ENCODE measurements at regions not wholly inside any gene's neighbourhood (a gene's known extent, or its start where the extent isn't known, plus 50 kb on each side); places are given as distances from the start of the nearest gene placed in this dataset.

DNA sequence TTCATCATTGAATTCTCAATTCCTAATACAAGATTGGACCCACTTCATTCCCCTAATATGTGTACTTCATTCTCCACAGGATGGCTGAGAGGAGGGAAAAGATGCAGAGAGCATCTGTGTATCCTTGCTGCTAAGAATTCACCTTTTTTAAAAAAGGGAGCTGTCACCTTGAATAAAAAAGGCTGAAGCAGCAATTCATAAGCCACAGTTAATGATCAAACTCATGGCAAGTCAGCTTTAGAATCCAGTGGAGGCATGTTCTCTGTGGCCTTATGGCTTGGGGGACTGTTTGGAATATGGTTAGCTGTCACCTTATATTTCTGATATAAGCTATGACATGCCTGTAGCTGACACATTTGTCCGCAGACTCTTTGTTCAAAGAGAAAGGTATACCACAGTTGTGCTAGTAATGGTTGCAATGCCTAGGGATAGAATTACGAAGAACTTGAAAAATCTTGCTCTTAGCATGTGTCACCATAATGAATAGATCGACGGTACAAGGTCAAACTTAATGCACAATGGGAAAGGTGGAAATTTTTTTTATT is 256.8 kb upstream of the TNC start:
- no peak for TF ChIP-seq CTCF (IDR thresholded peaks at IDR 0.05; ENCODE audit: low read depth, low read length)
- no peak for DNase-seq (ENCODE audit: extremely low read depth, low read depth)

DNA sequence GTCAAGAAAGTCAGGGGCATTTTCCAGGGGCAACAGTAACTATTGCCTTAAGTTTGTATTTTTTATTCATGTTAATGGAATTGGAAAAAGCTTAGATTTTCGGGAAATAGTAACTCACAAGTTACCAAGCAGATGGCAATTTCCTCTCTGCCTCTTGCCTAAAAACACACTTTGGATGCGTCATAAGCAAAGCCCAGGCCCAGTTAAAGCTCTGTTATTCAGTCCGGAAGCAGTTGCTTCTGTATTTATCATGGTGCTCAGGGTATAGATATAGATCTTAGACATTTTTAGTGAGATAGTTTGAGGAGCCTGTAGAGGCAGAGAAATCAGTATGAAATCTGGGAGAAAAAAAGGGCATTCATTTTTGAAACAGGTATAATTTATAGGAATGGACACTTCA is 260.3 kb upstream of the TNC start:
- DNase-seq (ENCODE audit: extremely low read depth, low read depth), result no peak
- no peak for TF ChIP-seq CTCF (IDR thresholded peaks at IDR 0.05; ENCODE audit: low read depth, low read length)

- TF ChIP-seq CTCF (IDR thresholded peaks at IDR 0.05; ENCODE audit: low read depth, low read length), result no peak
- DNase-seq (ENCODE audit: extremely low read depth, low read depth), result no peak
Measured at GRCh38 chr9:115378758-115379157, 260.8 kb upstream of the TNC start.

DNA sequence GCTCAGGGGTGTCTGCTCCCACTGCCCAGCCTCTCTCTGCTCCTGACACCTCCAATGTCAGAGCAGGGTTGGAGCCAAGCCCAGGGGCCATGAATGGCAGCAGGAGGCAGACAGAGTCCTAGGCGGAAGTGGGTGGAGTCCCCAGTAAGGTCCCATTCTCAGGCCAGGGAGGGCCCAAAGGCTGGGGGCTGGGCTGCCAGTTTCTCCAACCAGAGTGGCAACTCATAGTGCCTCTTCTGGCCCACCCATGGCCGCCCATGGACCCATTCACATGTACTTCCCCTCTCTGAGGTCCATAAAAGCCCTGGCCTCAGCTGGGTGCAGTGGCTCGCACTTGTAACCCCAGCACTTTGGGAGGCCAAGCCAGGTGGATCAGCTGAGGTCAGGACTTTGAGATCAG is 261.8 kb upstream of the TNC start:
- no peak for TF ChIP-seq CTCF (IDR thresholded peaks at IDR 0.05; ENCODE audit: low read depth, low read length)
- DNase-seq (ENCODE audit: extremely low read depth, low read depth), result no peak

- TF ChIP-seq CTCF (IDR thresholded peaks at IDR 0.05; ENCODE audit: low read depth, low read length), result no peak
- DNase-seq (ENCODE audit: extremely low read depth, low read depth), result no peak
Measured at GRCh38 chr9:115382865-115383264, 264.9 kb upstream of the TNC start.

DNA sequence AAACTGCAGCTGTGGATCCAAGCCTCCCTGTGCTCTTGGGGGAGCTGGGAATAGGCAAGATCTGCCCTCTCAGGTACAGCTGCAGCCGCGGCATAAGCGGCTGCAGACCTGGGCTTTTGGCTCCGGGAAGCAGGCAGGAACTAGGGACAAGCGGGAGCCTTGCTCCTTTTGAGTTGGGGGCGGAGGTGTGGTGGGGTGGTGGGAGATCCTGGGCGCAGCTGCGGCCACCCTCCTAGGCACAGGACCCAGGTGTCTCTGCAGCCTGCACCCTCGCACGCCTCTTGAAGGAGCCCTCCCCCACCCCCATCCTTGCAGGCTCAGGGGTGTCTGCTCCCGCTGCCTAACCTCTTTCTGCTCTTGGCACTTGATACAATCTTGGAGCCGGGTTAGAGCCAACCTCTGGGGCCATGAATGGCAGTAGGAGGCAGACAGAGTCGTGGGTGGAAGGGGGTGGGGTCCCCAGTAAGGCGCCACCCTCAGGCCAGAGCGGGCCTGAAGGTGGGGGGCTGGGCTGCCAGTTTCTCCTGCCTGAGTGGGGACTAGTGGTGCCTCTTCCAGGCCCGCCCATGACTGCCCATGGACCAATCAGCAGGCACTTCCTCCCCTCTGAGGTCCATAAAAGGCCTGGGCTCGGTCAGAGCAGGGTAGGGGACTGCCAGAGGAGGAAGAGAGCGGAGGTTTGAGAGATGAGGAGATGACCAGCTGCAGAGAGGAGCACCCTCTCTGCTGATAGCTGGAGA is 267.6 kb upstream of the TNC start:
- no peak for DNase-seq (ENCODE audit: extremely low read depth, low read depth)
- TF ChIP-seq CTCF (IDR thresholded peaks at IDR 0.05; ENCODE audit: low read depth, low read length), result no peak

DNA sequence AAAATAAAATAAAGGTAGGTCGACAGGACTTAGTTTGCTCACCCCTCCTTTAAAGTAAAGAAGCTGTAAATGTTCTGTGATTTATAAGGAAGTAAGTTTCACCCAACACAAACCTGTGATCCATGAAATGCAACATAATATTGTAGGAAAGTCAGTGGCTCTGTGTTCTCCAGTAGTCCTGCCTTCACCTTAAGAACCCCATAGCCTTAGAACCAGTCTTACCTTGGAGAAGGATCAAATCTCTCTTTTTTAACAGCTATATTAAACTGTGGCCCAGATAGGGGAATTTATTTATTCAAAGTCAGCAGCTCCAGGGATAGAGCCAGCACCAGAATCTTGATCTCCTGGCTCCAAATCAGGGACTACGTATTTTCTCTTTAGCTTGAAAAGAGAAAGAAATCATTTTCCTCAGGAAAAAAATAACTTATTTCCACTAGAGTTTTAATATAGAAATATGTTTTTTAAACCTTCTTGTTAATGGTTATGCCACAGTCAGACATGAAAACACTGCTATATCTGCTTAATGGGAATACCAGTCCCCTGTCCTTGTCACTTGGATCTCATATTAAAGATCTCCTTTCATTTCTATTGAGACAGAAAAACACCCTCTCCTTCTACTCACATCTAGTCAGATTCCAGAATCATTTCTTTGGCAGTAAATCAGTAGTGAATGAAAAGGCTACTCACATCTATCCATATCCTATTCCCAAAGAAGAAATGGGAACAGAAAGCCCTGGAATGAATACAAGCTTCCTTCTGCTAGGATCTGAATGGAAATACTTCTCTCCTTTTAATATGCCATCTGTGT is 269.2 kb upstream of the TNC start:
- TF ChIP-seq CTCF (IDR thresholded peaks at IDR 0.05; ENCODE audit: low read depth, low read length), result no peak
- DNase-seq (ENCODE audit: extremely low read depth, low read depth), result no peak

Data from AG09319 (cell line).